ENCODE measurements at regions not wholly inside any gene's neighbourhood (a gene's known extent, or its start where the extent isn't known, plus 50 kb on each side); places are given as distances from the start of the nearest gene placed in this dataset.
"Not testable (repeated sequence)": the region's sequence is repeated elsewhere in the genome, so short reads cannot be mapped to it uniquely, and the experiment has no call there.

DNA sequence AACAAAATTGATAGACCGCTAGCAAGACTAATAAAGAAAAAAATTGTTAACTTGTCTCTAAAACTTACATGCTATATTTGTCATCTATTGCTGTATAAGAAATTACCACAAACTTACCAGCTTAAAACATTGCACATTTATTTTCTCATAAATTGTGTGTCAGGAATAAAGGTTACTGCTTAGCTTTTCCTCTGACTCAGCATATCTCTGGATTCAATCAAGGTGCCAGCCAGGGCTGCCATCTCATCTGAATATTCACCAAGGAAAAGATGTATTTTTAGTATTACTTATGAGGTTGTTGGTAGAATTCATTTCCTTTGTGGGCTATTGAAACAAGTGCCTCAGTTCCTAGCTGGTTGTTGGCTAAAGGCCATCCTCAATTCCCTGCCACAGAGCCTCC, 912.6 kb upstream of the NEGR1 start:
- CTCF ChIA-PET, result no interaction called here
- Histone ChIP-seq H3K79me2 (ENCODE audit: control insufficient read depth, insufficient read depth, low read length) (no peaks in the 10 kb centered on the region), H4K20me1 (replicated peaks; ENCODE audit: control insufficient read depth, extremely low read depth, insufficient read depth, low read length) (no peaks in the 10 kb centered on the region), H3K9ac (replicated peaks; ENCODE audit: extremely low read depth, insufficient read depth, low read length) (no peak overlapping the region), H3K9me3 (replicated peaks; ENCODE audit: control insufficient read depth, insufficient read depth, low read length) (peaks cover 3% of the 10 kb centered on the region), H3K27ac (ENCODE audit: insufficient read depth, low read depth, low read length) (no peak overlapping the region), H3K4me1 (ENCODE audit: control insufficient read depth, extremely low read depth, insufficient read depth, low read length) (no peaks in the 10 kb centered on the region), H3K36me3 (ENCODE audit: control insufficient read depth in 2 of 2, extremely low read depth in 1 of 2, insufficient read depth in 2 of 2, low read length in 2 of 2) (no peaks in the 10 kb centered on the region), H3K4me3 (replicated peaks in 1 of 3; ENCODE audit: insufficient read depth in 1 of 3, low read depth in 1 of 3, low read length in 3 of 3) (no peak overlapping the region), H3K9me1 (replicated peaks; ENCODE audit: control insufficient read depth, extremely low read depth, insufficient read depth, low read length) (no peaks in the 10 kb centered on the region), H2AFZ (ENCODE audit: low read depth, low read length) (no peak overlapping the region), H3K4me2 (ENCODE audit: insufficient read depth, low read length) (no peak overlapping the region), H3K27me3 (ENCODE audit: control insufficient read depth in 2 of 2, insufficient read depth in 2 of 2, low read length in 2 of 2) (no peaks in the 10 kb centered on the region)
- intact Hi-C loops (cut with micrococcal nuclease) (no loop called here), dilution Hi-C loops (cut with MboI; ENCODE audit: extremely low pct_ligation_motif_present, low sequenced_read_pairs) (no loop called here)
- BruUV-seq (replicated peaks), result no TSS peak
- POLR2A ChIA-PET, result no interaction called here
- TF ChIP-seq MYC (IDR thresholded peaks at IDR 0.05; ENCODE audit: low read depth, low read length) (no peak), JUN (IDR thresholded peaks at IDR 0.05; ENCODE audit: borderline replicate concordance, insufficient read depth, insufficient read length, low read depth) (no peak), EZH2 (IDR thresholded peaks at IDR 0.05; ENCODE audit: borderline replicate concordance, low read depth, low read length, severe bottlenecking) (no peak), POLR2AphosphoS5 (IDR thresholded peaks at IDR 0.05; ENCODE audit: insufficient read depth, low read depth, low read length) (no peak), FOS (IDR thresholded peaks at IDR 0.05; ENCODE audit: borderline replicate concordance, insufficient read depth, low read length) (no peak), POLR2A (IDR thresholded peaks at IDR 0.05; ENCODE audit: low read depth, low read length) (no peak), GATA2 (IDR thresholded peaks at IDR 0.05; ENCODE audit: insufficient read depth, insufficient read length, low read depth, low read length) (no peak)
- TF ChIP-seq, protein P1, sequence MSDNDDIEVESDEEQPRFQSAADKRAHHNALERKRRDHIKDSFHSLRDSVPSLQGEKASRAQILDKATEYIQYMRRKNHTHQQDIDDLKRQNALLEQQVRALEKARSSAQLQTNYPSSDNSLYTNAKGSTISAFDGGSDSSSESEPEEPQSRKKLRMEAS (IDR thresholded peaks at IDR 0.05; ENCODE audit: insufficient read depth, insufficient read length), result no peak
- TF ChIP-seq, protein P2, sequence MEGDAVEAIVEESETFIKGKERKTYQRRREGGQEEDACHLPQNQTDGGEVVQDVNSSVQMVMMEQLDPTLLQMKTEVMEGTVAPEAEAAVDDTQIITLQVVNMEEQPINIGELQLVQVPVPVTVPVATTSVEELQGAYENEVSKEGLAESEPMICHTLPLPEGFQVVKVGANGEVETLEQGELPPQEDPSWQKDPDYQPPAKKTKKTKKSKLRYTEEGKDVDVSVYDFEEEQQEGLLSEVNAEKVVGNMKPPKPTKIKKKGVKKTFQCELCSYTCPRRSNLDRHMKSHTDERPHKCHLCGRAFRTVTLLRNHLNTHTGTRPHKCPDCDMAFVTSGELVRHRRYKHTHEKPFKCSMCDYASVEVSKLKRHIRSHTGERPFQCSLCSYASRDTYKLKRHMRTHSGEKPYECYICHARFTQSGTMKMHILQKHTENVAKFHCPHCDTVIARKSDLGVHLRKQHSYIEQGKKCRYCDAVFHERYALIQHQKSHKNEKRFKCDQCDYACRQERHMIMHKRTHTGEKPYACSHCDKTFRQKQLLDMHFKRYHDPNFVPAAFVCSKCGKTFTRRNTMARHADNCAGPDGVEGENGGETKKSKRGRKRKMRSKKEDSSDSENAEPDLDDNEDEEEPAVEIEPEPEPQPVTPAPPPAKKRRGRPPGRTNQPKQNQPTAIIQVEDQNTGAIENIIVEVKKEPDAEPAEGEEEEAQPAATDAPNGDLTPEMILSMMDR (IDR thresholded peaks at IDR 0.05; ENCODE audit: extremely low read depth in 1 of 2, insufficient read depth in 1 of 2, low read depth in 1 of 2, low read length in 2 of 2), result no peak
- FAIRE-seq, result no peak
- DNase-seq (ENCODE audit: low read depth, low spot score), result no peak

DNA sequence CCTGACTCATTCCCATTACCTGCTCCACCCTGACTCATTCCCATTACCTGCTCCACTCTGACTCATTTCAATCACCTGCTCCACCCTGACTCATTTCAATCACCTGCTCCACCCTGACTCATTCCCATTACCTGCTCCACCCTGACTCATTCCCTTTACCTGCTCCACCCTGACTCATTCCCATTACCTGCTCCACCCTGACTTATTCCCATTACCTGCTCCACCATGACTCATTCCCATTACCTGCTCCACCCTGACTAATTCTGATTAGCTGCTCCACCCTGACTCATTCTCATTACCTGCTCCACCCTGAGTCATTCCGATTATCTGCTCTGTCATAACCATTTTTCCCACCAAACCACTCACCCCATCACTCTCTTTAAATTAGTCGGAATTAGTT, 901.2 kb upstream of the NEGR1 start:
- H3K27ac ChIP-seq (ENCODE audit: insufficient read depth, low read depth, low read length); POLR2A ChIA-PET; FAIRE-seq; H3K36me3 ChIP-seq (ENCODE audit: control insufficient read depth in 2 of 2, extremely low read depth in 1 of 2, insufficient read depth in 2 of 2, low read length in 2 of 2); H3K4me3 ChIP-seq (replicated peaks in 1 of 3; ENCODE audit: insufficient read depth in 1 of 3, low read depth in 1 of 3, low read length in 3 of 3); H3K9me1 ChIP-seq (replicated peaks; ENCODE audit: control insufficient read depth, extremely low read depth, insufficient read depth, low read length); H3K4me1 ChIP-seq (ENCODE audit: control insufficient read depth, extremely low read depth, insufficient read depth, low read length); H4K20me1 ChIP-seq (replicated peaks; ENCODE audit: control insufficient read depth, extremely low read depth, insufficient read depth, low read length); dilution Hi-C loops (cut with MboI; ENCODE audit: extremely low pct_ligation_motif_present, low sequenced_read_pairs); H3K9me3 ChIP-seq (replicated peaks; ENCODE audit: control insufficient read depth, insufficient read depth, low read length); H2AFZ ChIP-seq (ENCODE audit: low read depth, low read length); H3K79me2 ChIP-seq (ENCODE audit: control insufficient read depth, insufficient read depth, low read length); H3K27me3 ChIP-seq (ENCODE audit: control insufficient read depth in 2 of 2, insufficient read depth in 2 of 2, low read length in 2 of 2); H3K4me2 ChIP-seq (ENCODE audit: insufficient read depth, low read length); BruUV-seq (replicated peaks); CTCF ChIA-PET; H3K9ac ChIP-seq (replicated peaks; ENCODE audit: extremely low read depth, insufficient read depth, low read length); DNase-seq (ENCODE audit: low read depth, low spot score); intact Hi-C loops (cut with micrococcal nuclease): not testable (repeated sequence)

All from endothelial cell of umbilical vein (primary cell).